ENCODE measurements at regions not wholly inside any gene's neighbourhood (a gene's known extent, or its start where the extent isn't known, plus 50 kb on each side); places are given as distances from the start of the nearest gene placed in this dataset.

GRCh38 chr11:119873761-119874421 lies 144.9 kb upstream of the NECTIN1 start:
- H3K4me3 ChIP-seq: no peak overlapping the region
- H3K9ac ChIP-seq (ENCODE audit: insufficient read depth in 1 of 2, low read length in 2 of 2): no peak overlapping the region
- WGBS, 2 donors: 79 to 81% methylated on average over 17 of the region's 17 CpGs
- no peak for TF ChIP-seq CTCF (IDR thresholded peaks at IDR 0.05; ENCODE audit: control extremely low read depth, extremely low read depth)
- H3K4me1 ChIP-seq (ENCODE audit: control insufficient read depth in 5 of 5, insufficient read depth in 5 of 5, low read length in 5 of 5): peaks cover 0 to 5% (median 0%) of the 10 kb centered on the region in 5 donors
- DNase-seq (no peak), ATAC-seq (ENCODE audit: insufficient read depth, low FRiP score) (no peak)
- H3K9me3 ChIP-seq (ENCODE audit: control insufficient read depth in 4 of 4, insufficient read depth in 3 of 4, low read length in 3 of 4): peaks cover 0 to 6% (median 0%) of the 10 kb centered on the region in 4 donors
- H3K27me3 ChIP-seq (ENCODE audit: control insufficient read depth in 3 of 3, insufficient read depth in 3 of 3, low read length in 2 of 3): peaks cover 0 to 4% (median 2%) of the 10 kb centered on the region in 3 donors
- H3K27ac ChIP-seq (ENCODE audit: low read depth in 1 of 2, low read length in 1 of 2): no peak overlapping the region
- no peaks in the 10 kb centered on the region for H3K36me3 ChIP-seq (ENCODE audit: control insufficient read depth in 4 of 4, insufficient read depth in 4 of 4, low read length in 4 of 4)

DNA sequence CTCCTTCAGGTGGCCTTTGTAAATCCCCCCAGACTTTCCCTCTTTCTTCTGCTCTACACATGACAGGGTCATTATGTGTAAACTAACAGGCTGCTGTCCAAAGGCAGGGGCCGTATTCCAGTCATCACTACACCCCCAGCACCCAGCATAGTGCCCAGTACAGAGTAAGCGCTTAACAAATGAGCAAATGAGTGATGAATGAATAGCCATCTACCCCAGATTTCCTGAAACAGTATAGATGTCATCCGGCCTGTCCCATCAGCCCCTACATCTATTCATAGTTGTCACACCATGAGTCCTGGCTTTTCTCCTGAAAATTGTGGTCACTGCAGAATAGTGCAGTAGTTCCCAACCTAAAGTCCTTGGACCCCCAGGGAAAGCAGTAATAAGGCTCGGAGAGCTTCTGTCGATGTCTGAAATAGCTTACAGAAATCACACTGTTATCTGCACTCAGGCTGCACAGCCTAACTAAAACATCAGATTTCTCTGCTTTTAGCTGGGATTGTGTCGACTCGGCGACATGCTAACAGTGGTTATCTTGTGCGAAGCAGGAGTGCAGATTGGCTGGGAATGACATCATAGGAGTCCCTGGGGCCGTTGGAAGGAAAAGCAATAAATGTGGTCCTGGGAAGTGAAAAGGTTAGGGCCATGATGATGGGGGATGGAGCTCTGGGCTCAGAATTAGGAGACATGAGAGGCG lies 143.8 kb upstream of the NECTIN1 start:
- H3K9ac ChIP-seq (ENCODE audit: insufficient read depth in 1 of 2, low read length in 2 of 2): no peak overlapping the region
- H3K9me3 ChIP-seq (ENCODE audit: control insufficient read depth in 4 of 4, insufficient read depth in 3 of 4, low read length in 3 of 4): peaks cover 0 to 6% (median 0%) of the 10 kb centered on the region in 4 donors
- H3K4me1 ChIP-seq (ENCODE audit: control insufficient read depth in 5 of 5, insufficient read depth in 5 of 5, low read length in 5 of 5): peaks cover 0 to 5% (median 0%) of the 10 kb centered on the region in 5 donors
- peaks cover 0 to 4% (median 2%) of the 10 kb centered on the region in 3 donors for H3K27me3 ChIP-seq (ENCODE audit: control insufficient read depth in 3 of 3, insufficient read depth in 3 of 3, low read length in 2 of 3)
- no peaks in the 10 kb centered on the region for H3K36me3 ChIP-seq (ENCODE audit: control insufficient read depth in 4 of 4, insufficient read depth in 4 of 4, low read length in 4 of 4)
- no peak overlapping the region for H3K4me3 ChIP-seq
- DNase-seq: no peak
- 63 to 71% methylated on average over 11 of the region's 11 CpGs for WGBS, 2 donors
- TF ChIP-seq CTCF (IDR thresholded peaks at IDR 0.05; ENCODE audit: control extremely low read depth, extremely low read depth): no peak
- H3K27ac ChIP-seq (ENCODE audit: low read depth in 1 of 2, low read length in 1 of 2): no peak overlapping the region
- no peak for ATAC-seq (ENCODE audit: insufficient read depth, low FRiP score)

GRCh38 chr11:119865661-119866156 lies 136.7 kb upstream of the NECTIN1 start:
- peaks cover 0 to 5% (median 0%) of the 10 kb centered on the region in 4 donors for H3K9me3 ChIP-seq (ENCODE audit: control insufficient read depth in 4 of 4, insufficient read depth in 3 of 4, low read length in 3 of 4)
- no peaks in the 10 kb centered on the region for H3K36me3 ChIP-seq (ENCODE audit: control insufficient read depth in 4 of 4, insufficient read depth in 4 of 4, low read length in 4 of 4)
- no peaks in the 10 kb centered on the region for H3K27me3 ChIP-seq (ENCODE audit: control insufficient read depth in 3 of 3, insufficient read depth in 3 of 3, low read length in 2 of 3)
- TF ChIP-seq CTCF (IDR thresholded peaks at IDR 0.05; ENCODE audit: control extremely low read depth, extremely low read depth): no peak
- no peak overlapping the region for H3K4me3 ChIP-seq
- DNase-seq (no peak), ATAC-seq (ENCODE audit: insufficient read depth, low FRiP score) (no peak)
- no peak overlapping the region for H3K9ac ChIP-seq (ENCODE audit: insufficient read depth in 1 of 2, low read length in 2 of 2)
- no peaks in the 10 kb centered on the region for H3K4me1 ChIP-seq (ENCODE audit: control insufficient read depth in 5 of 5, insufficient read depth in 5 of 5, low read length in 5 of 5)
- 42 to 56% methylated on average over 2 of the region's 2 CpGs for WGBS, 2 donors
- no peak overlapping the region for H3K27ac ChIP-seq (ENCODE audit: low read depth in 1 of 2, low read length in 1 of 2)

All from lung (tissue), 11 donors.